SW 1271 (cell line): ENCODE measurements at regions not wholly inside any gene's neighbourhood (a gene's known extent, or its start where the extent isn't known, plus 50 kb on each side); places are given as distances from the start of the nearest gene placed in this dataset.
"Not testable (repeated sequence)": the region's sequence is repeated elsewhere in the genome, so short reads cannot be mapped to it uniquely, and the experiment has no call there.

Experiments
- DNase-seq, 2 experiments: peaks; one replicate each; lab custom pipeline; 2025; lab: John Stamatoyannopoulos, UW

GRCh38 chr2:198293281-198293680, 488.9 kb downstream of the PLCL1 start:
- no peak for DNase-seq

GRCh38 chr2:198289811-198290210, 485.4 kb downstream of the PLCL1 start:
- no peak for DNase-seq

GRCh38 chr2:198287706-198288105, 483.3 kb downstream of the PLCL1 start:
- no peak for DNase-seq

- no peak for DNase-seq
Observed at GRCh38 chr2:198285216-198285615, 480.8 kb downstream of the PLCL1 start.

- DNase-seq = no peak
Observed at GRCh38 chr2:198283146-198283545, 478.8 kb downstream of the PLCL1 start.

- no peak for DNase-seq
Observed at GRCh38 chr2:198282061-198282460, 477.7 kb downstream of the PLCL1 start.

GRCh38 chr2:198280145-198280544, 475.8 kb downstream of the PLCL1 start:
- no peak for DNase-seq

GRCh38 chr2:198279026-198279425, 474.6 kb downstream of the PLCL1 start:
- no peak for DNase-seq

GRCh38 chr2:198277181-198277580, 472.8 kb downstream of the PLCL1 start:
- DNase-seq = no peak

GRCh38 chr2:198273660-198274059, 469.3 kb downstream of the PLCL1 start:
- DNase-seq = no peak

GRCh38 chr2:198270157-198270556, 465.8 kb downstream of the PLCL1 start:
- not testable (repeated sequence) for DNase-seq

- no peak for DNase-seq
Observed at GRCh38 chr2:198268519-198268918, 464.1 kb downstream of the PLCL1 start.

GRCh38 chr2:198259496-198259895, 455.1 kb downstream of the PLCL1 start:
- DNase-seq = no peak

GRCh38 chr2:198254536-198255090, 450.2 kb downstream of the PLCL1 start:
- no peak for DNase-seq

- no peak for DNase-seq
Observed at GRCh38 chr2:198253995-198254394, 449.6 kb downstream of the PLCL1 start.

GRCh38 chr2:198252472-198252871, 448.1 kb downstream of the PLCL1 start:
- DNase-seq = no peak

GRCh38 chr2:198242093-198242492, 437.7 kb downstream of the PLCL1 start:
- no peak for DNase-seq

GRCh38 chr2:198238429-198238828, 434.0 kb downstream of the PLCL1 start:
- DNase-seq = no peak

GRCh38 chr2:198236338-198236737, 431.9 kb downstream of the PLCL1 start:
- no peak for DNase-seq

GRCh38 chr2:198232281-198232680, 427.9 kb downstream of the PLCL1 start:
- DNase-seq = no peak

- DNase-seq = no peak
Observed at GRCh38 chr2:198231562-198231961, 427.2 kb downstream of the PLCL1 start.

- no peak for DNase-seq
Observed at GRCh38 chr2:198220763-198221610, 416.6 kb downstream of the PLCL1 start.

GRCh38 chr2:198219292-198219691, 414.9 kb downstream of the PLCL1 start:
- DNase-seq = no peak

GRCh38 chr2:198214114-198214596, 409.8 kb downstream of the PLCL1 start:
- DNase-seq = no peak
